Activated naive CD4-positive, alpha-beta T cell treated with anti-CD3 and anti-CD28 coated beads, Interleukin-2, amount 50 U/mL, for 72 hours (primary cell): ENCODE measurements at regions not wholly inside any gene's neighbourhood (a gene's known extent, or its start where the extent isn't known, plus 50 kb on each side); places are given as distances from the start of the nearest gene placed in this dataset.
"Not testable (repeated sequence)": the region's sequence is repeated elsewhere in the genome, so short reads cannot be mapped to it uniquely, and the experiment has no call there.

Experiments
- ATAC-seq, 2 donors: fragments of 150-1000 bp; cut with Tn5 transposase; 2 replicates each; pipeline ENCODE4 v1.10.0; 2021; ENCODE audit warnings: mild to moderate bottlenecking in 2 of 2, moderate library complexity in 2 of 2
- DNase-seq, 2 donors: peaks; one replicate each; pipeline ENCODE4 v3.0.0; 2021 to 2022; ENCODE audit warnings: low spot score in 2 of 2
- H3K27ac Mint-ChIP-seq, 2 donors: one replicate each; pipeline ENCODE4 v1.8.0; 2022; ENCODE audit warnings: mild to moderate bottlenecking in 2 of 2, mixed read lengths in 2 of 2
- H3K36me3 Mint-ChIP-seq, 2 donors: one replicate each; pipeline ENCODE4 v1.8.0; 2022; ENCODE audit warnings: mixed read lengths in 2 of 2
- H3K9me3 Mint-ChIP-seq, 2 donors: one replicate each; pipeline ENCODE4 v1.8.0; 2022; ENCODE audit warnings: mixed read lengths in 2 of 2

- no peak for ATAC-seq
- Mint-ChIP-seq H3K36me3 (no peaks in the 10 kb centered on the region), H3K9me3 (no peaks in the 10 kb centered on the region), H3K27ac (no peak overlapping the region)
- no peak for DNase-seq
Observed at GRCh38 chr4:128452415-128452814, 164.8 kb upstream of the PGRMC2 start.

GRCh38 chr4:128451270-128451905 lies 163.8 kb upstream of the PGRMC2 start:
- Mint-ChIP-seq H3K36me3 (no peaks in the 10 kb centered on the region), H3K9me3 (no peaks in the 10 kb centered on the region), H3K27ac (no peak overlapping the region)
- ATAC-seq (no peak), DNase-seq (no peak)

GRCh38 chr4:128450326-128451120 lies 162.9 kb upstream of the PGRMC2 start:
- peaks cover 2 to 3% of the 10 kb centered on the region in 2 donors for H3K9me3 Mint-ChIP-seq
- peaks cover 3% of the 10 kb centered on the region in 2 donors for H3K36me3 Mint-ChIP-seq
- DNase-seq (no peak), ATAC-seq (no peak)
- H3K27ac Mint-ChIP-seq: no peak overlapping the region

- ATAC-seq: no peak
- Mint-ChIP-seq H3K36me3 (peaks cover 10 to 13% of the 10 kb centered on the region in 2 donors), H3K27ac (no peak overlapping the region), H3K9me3 (peaks cover 8 to 11% of the 10 kb centered on the region in 2 donors)
- no peak for DNase-seq
Observed at GRCh38 chr4:128449251-128449650, 161.6 kb upstream of the PGRMC2 start.

- H3K9me3 Mint-ChIP-seq: peaks cover 14 to 17% of the 10 kb centered on the region in 2 donors
- DNase-seq (no peak), ATAC-seq (no peak)
- peaks cover 19 to 20% of the 10 kb centered on the region in 2 donors for H3K36me3 Mint-ChIP-seq
- H3K27ac Mint-ChIP-seq: no peak overlapping the region
Observed at GRCh38 chr4:128444544-128445302, 157.1 kb upstream of the PGRMC2 start.

GRCh38 chr4:128440923-128441322 lies 153.3 kb upstream of the PGRMC2 start:
- no peak for ATAC-seq
- H3K27ac Mint-ChIP-seq: no peak overlapping the region
- peaks cover 19 to 27% of the 10 kb centered on the region in 2 donors for H3K36me3 Mint-ChIP-seq
- no peak for DNase-seq
- H3K9me3 Mint-ChIP-seq: peaks cover 17 to 21% of the 10 kb centered on the region in 2 donors

GRCh38 chr4:128437023-128437422 lies 149.4 kb upstream of the PGRMC2 start:
- not testable (repeated sequence) for ATAC-seq, H3K27ac Mint-ChIP-seq, H3K9me3 Mint-ChIP-seq

GRCh38 chr4:128429023-128429613 lies 141.5 kb upstream of the PGRMC2 start:
- H3K36me3 Mint-ChIP-seq, ATAC-seq, H3K9me3 Mint-ChIP-seq, DNase-seq, H3K27ac Mint-ChIP-seq: not testable (repeated sequence)

More at GRCh38 chr4:128437023-128437422, 149.4 kb upstream of the PGRMC2 start:
- not testable (repeated sequence) for DNase-seq, H3K36me3 Mint-ChIP-seq

GRCh38 chr4:128428397-128428796 lies 140.8 kb upstream of the PGRMC2 start:
- Mint-ChIP-seq H3K36me3 (no peaks in the 10 kb centered on the region), H3K27ac (no peak overlapping the region), H3K9me3 (no peaks in the 10 kb centered on the region)
- ATAC-seq: no peak
- DNase-seq: no peak

GRCh38 chr4:128427832-128428366 lies 140.3 kb upstream of the PGRMC2 start:
- Mint-ChIP-seq H3K36me3 (no peaks in the 10 kb centered on the region), H3K9me3 (no peaks in the 10 kb centered on the region), H3K27ac (no peak overlapping the region)
- no peak for ATAC-seq
- no peak for DNase-seq

GRCh38 chr4:128424527-128425497 lies 137.2 kb upstream of the PGRMC2 start:
- no peak overlapping the region for H3K27ac Mint-ChIP-seq
- H3K36me3 Mint-ChIP-seq: no peaks in the 10 kb centered on the region
- H3K9me3 Mint-ChIP-seq: no peaks in the 10 kb centered on the region
- ATAC-seq (no peak), DNase-seq (no peak)

- DNase-seq, H3K36me3 Mint-ChIP-seq, H3K27ac Mint-ChIP-seq, ATAC-seq, H3K9me3 Mint-ChIP-seq: not testable (repeated sequence)
Observed at GRCh38 chr4:128422296-128422695, 134.7 kb upstream of the PGRMC2 start.

- H3K36me3 Mint-ChIP-seq: no peaks in the 10 kb centered on the region
- no peak overlapping the region for H3K27ac Mint-ChIP-seq
- DNase-seq (no peak), ATAC-seq (no peak)
- no peaks in the 10 kb centered on the region for H3K9me3 Mint-ChIP-seq
Observed at GRCh38 chr4:128416921-128417320, 129.3 kb upstream of the PGRMC2 start.

GRCh38 chr4:128410037-128410436 lies 122.4 kb upstream of the PGRMC2 start:
- ATAC-seq (no peak), DNase-seq (no peak)
- Mint-ChIP-seq H3K9me3 (peaks cover 0 to 4% of the 10 kb centered on the region in 2 donors), H3K27ac (no peak overlapping the region), H3K36me3 (peaks cover 4 to 12% of the 10 kb centered on the region in 2 donors)

- Mint-ChIP-seq H3K9me3 (peaks cover 16% of the 10 kb centered on the region in 2 donors), H3K27ac (no peak overlapping the region), H3K36me3 (peaks cover 20 to 46% of the 10 kb centered on the region in 2 donors)
- no peak for ATAC-seq
- DNase-seq: no peak
Observed at GRCh38 chr4:128403586-128403985, 116.0 kb upstream of the PGRMC2 start.
